SK-N-SH (cell line): ENCODE measurements at regions not wholly inside any gene's neighbourhood (a gene's known extent, or its start where the extent isn't known, plus 50 kb on each side); places are given as distances from the start of the nearest gene placed in this dataset.

Experiments used
- CTCF ChIA-PET: fragments of 300-600, 350-600 bp; formaldehyde crosslinking; extraction: SDS; loops from one replicate; lab custom pipeline; 2021; lab: Yijun Ruan, JAX
- POLR2A ChIA-PET: fragments of 350-600 bp; sonication (Branson Sonifier 250); formaldehyde crosslinking; extraction: SDS; loops from one replicate; lab custom pipeline; 2020; ENCODE audit warnings: antibody characterized with exemption, inconsistent platforms; lab: Yijun Ruan, JAX
- DNase-seq: peaks from one replicate; pipeline ENCODE4 v3.0.0; 2012
- H2AFZ ChIP-seq: fragments of 200-600 bp; sonication (generic); 2 replicates; pipeline ENCODE4 v1.8.1; 2016; ENCODE audit warnings: antibody characterized with exemption, mild to moderate bottlenecking, low read depth
- H3F3A ChIP-seq: fragments of 200-600 bp; sonication (generic); replicated peaks from 2 replicates; pipeline ENCODE3; 2016; ENCODE audit warnings: antibody characterized with exemption, mild to moderate bottlenecking; ENCODE audit not compliant: insufficient read depth
- H3K27ac ChIP-seq, 2 experiments: fragments of 200-500 bp in 1 of 2; fragments of 200-600 bp in 1 of 2; sonication (Bioruptor generic) in 1 of 2; sonication (generic), shearing (Covaris generic) in 1 of 2; 2 replicates each; pipeline versions ENCODE4 v1.5.1 to v1.6.1; 2014 to 2016; ENCODE audit warnings: low read depth in 2 of 2, inconsistent platforms in 1 of 2, low read length in 1 of 2, mild to moderate bottlenecking in 1 of 2, mixed read lengths in 1 of 2
- H3K27me3 ChIP-seq: fragments of 200-600 bp; sonication (generic), shearing (Covaris generic); 2 replicates; pipeline ENCODE4 v1.6.1; 2016; ENCODE audit warnings: mixed run types; ENCODE audit not compliant: insufficient read depth
- H3K36me3 ChIP-seq, 2 experiments: fragments of 200-500 bp in 1 of 2; fragments of 200-600 bp in 1 of 2; sonication (Bioruptor generic) in 1 of 2; sonication (generic) in 1 of 2; replicated peaks in 1 of 2; 2 replicates each; pipeline versions ENCODE3 to v1.5.1; 2014 to 2016; ENCODE audit warnings: low read length in 1 of 2, mild to moderate bottlenecking in 1 of 2; ENCODE audit not compliant: insufficient read depth in 2 of 2, control insufficient read depth in 1 of 2
- H3K4me1 ChIP-seq, 2 experiments: fragments of 200-500 bp in 1 of 2; fragments of 200-600 bp in 1 of 2; sonication (Bioruptor generic) in 1 of 2; sonication (generic), shearing (Covaris generic) in 1 of 2; 2 replicates each; pipeline versions ENCODE4 v1.5.1 to v1.6.1; 2014 to 2016; ENCODE audit warnings: low read depth in 1 of 2, low read length in 1 of 2, mixed run types in 1 of 2; ENCODE audit not compliant: insufficient read depth in 2 of 2, control insufficient read depth in 1 of 2
- H3K4me2 ChIP-seq: fragments of 200-600 bp; sonication (generic), shearing (Covaris generic); 2 replicates; pipeline ENCODE4 v1.6.1; 2017; ENCODE audit warnings: mixed run types
- H3K4me3 ChIP-seq, 2 experiments: fragments of 200-500 bp in 1 of 2; fragments of 200-600 bp in 1 of 2; sonication (Bioruptor generic) in 1 of 2; sonication (generic), shearing (Covaris generic) in 1 of 2; 2 replicates each; pipeline versions ENCODE4 v1.5.1 to v1.8.1; 2014 to 2016; ENCODE audit warnings: low read depth in 2 of 2, inconsistent platforms in 1 of 2, low read length in 1 of 2, mild to moderate bottlenecking in 1 of 2, mixed read lengths in 1 of 2, moderate library complexity in 1 of 2
- H3K79me2 ChIP-seq: fragments of 200-600 bp; sonication (generic); 2 replicates; pipeline ENCODE4 v1.8.1; 2017; ENCODE audit warnings: mild to moderate bottlenecking; ENCODE audit not compliant: insufficient read depth
- H3K9ac ChIP-seq: fragments of 200-600 bp; sonication (generic); 2 replicates; pipeline ENCODE4 v1.6.1; 2017; ENCODE audit warnings: mixed run types
- H3K9me2 ChIP-seq: fragments of 200-600 bp; sonication (generic); 2 replicates; pipeline ENCODE4 v1.6.1; 2017; ENCODE audit warnings: mixed run types
- H3K9me3 ChIP-seq: fragments of 200-600 bp; sonication (generic); 2 replicates; pipeline ENCODE4 v1.6.1; 2017; ENCODE audit warnings: mixed run types, mild to moderate bottlenecking, moderate library complexity
- H4K20me1 ChIP-seq: fragments of 200-600 bp; sonication (generic); 2 replicates; pipeline ENCODE4 v1.6.1; 2017; ENCODE audit warnings: mild to moderate bottlenecking, mixed run types; ENCODE audit not compliant: insufficient read depth
- CHD2 ChIP-seq: fragments of 150-350 bp; IDR thresholded peaks from 2 replicates; pipeline ENCODE4 v1.6.1; 2018; ENCODE audit warnings: low read length; ENCODE audit not compliant: partially characterized antibody
- ELF1 ChIP-seq: IDR thresholded peaks from 2 replicates; pipeline ENCODE4 v1.4.0; 2012
- EP300 ChIP-seq, 2 experiments: IDR thresholded peaks; 2 replicates each; pipeline versions ENCODE4 v1.4.0 to v1.6.1; 2012; ENCODE audit warnings: borderline replicate concordance in 1 of 2, low read depth in 1 of 2, low read length in 1 of 2
- FOXM1 ChIP-seq: IDR thresholded peaks from 2 replicates; pipeline ENCODE4 v1.4.0; 2012; ENCODE audit warnings: low read depth, mild to moderate bottlenecking
- JUND ChIP-seq: IDR thresholded peaks from 2 replicates; pipeline ENCODE4 v1.4.0; 2012
- NFIC ChIP-seq: IDR thresholded peaks from 2 replicates; pipeline ENCODE4 v1.4.0; 2012; ENCODE audit warnings: borderline replicate concordance
- RCOR1 ChIP-seq: fragments of 150-350 bp; IDR thresholded peaks from 2 replicates; pipeline ENCODE4 v1.6.1; 2017; ENCODE audit warnings: antibody characterized with exemption, low read length
- RFX5 ChIP-seq: IDR thresholded peaks from 2 replicates; pipeline ENCODE4 v1.6.1; 2012; ENCODE audit warnings: mild to moderate bottlenecking, improper control_type of control experiment, low read length
- RXRA ChIP-seq: IDR thresholded peaks from 2 replicates; pipeline ENCODE4 v1.4.0; 2012; ENCODE audit warnings: low read depth, mild to moderate bottlenecking, borderline replicate concordance
- SMC3 ChIP-seq: IDR thresholded peaks from 2 replicates; pipeline ENCODE4 v1.6.1; 2012; ENCODE audit warnings: low read depth, low read length, improper control_type of control experiment
- TAF1 ChIP-seq: IDR thresholded peaks from 2 replicates; pipeline ENCODE4 v1.6.1; 2012; ENCODE audit warnings: low read depth, mild to moderate bottlenecking, low read length, moderate library complexity, borderline replicate concordance
- YY1 ChIP-seq: IDR thresholded peaks from 2 replicates; pipeline ENCODE4 v1.4.0; 2012; ENCODE audit warnings: low read depth, mild to moderate bottlenecking
- WGBS: methylation state at CpG from one replicate; pipeline ENCODE4 v1.1.6; 2017; ENCODE audit warnings: low lambda C conversion rate; 5-methylcytosine and 5-hydroxymethylcytosine counted together
- TF ChIP-seq, protein P1 (sequence below): IDR thresholded peaks from 2 replicates; pipeline ENCODE4 v1.6.1; 2012; ENCODE audit warnings: mild to moderate bottlenecking, low read depth, low read length, moderate library complexity
- TF ChIP-seq, protein P2 (sequence below): fragments of 150-350 bp; IDR thresholded peaks from 2 replicates; pipeline ENCODE4 v1.6.1; 2016; ENCODE audit warnings: mild to moderate bottlenecking, low read depth, low read length
- TF ChIP-seq, protein P3 (sequence below): fragments of 200-600 bp; sonication (generic); IDR thresholded peaks from 2 replicates; pipeline ENCODE4 v1.6.1; 2017; ENCODE audit warnings: antibody characterized with exemption, mild to moderate bottlenecking, moderate library complexity
- TF ChIP-seq, protein P4 (sequence below): IDR thresholded peaks from 2 replicates; pipeline ENCODE4 v1.4.0; 2012; ENCODE audit warnings: low read depth, borderline replicate concordance
- TF ChIP-seq, protein P5 (sequence below): IDR thresholded peaks from 2 replicates; pipeline ENCODE4 v1.4.0; 2012; ENCODE audit warnings: low read depth, borderline replicate concordance
- TF ChIP-seq, protein P6 (sequence below): IDR thresholded peaks from 2 replicates; pipeline ENCODE4; 2012

DNA sequence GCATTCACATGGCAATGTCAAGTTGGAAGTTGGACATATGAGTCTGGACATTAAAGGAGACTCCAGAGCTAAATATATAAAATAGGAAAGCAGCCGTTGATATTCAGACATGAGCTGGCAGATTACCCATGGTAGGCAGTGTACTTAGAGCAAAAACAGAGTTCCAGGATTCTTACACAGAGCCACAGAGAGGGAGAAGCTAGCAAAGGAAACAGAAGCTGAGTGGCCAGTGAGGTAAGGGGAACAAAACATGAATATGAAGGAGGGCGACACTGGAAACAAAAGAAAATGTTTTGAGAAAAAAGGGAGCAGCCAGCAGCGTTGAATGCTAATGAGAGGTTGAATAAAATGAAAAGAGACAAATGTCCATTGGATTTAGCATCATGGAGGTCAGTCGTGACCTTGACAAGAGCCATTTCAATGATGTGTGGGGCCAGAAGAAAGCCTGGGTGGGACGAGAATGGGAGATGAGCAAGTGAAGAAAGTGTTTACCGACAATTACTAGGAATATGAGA lies 198.4 kb downstream of the POU4F1 start:
- Histone ChIP-seq H3K9me2 (no peaks in the 10 kb centered on the region), H4K20me1 (no peaks in the 10 kb centered on the region), H3K27ac (no peak overlapping the region), H3F3A (no peaks in the 10 kb centered on the region), H3K9ac (no peak overlapping the region), H3K4me1 (no peaks in the 10 kb centered on the region; a peak in 2 of 4 replicates), H3K4me3 (no peak overlapping the region), H3K4me2 (no peak overlapping the region), H3K27me3 (no peaks in the 10 kb centered on the region), H3K36me3 (no peaks in the 10 kb centered on the region), H3K9me3 (no peaks in the 10 kb centered on the region), H2AFZ (no peak overlapping the region), H3K79me2 (no peaks in the 10 kb centered on the region)
- TF ChIP-seq EP300 (IDR thresholded peaks at IDR 0.05; ENCODE audit: borderline replicate concordance in 1 of 2, low read depth in 1 of 2, low read length in 1 of 2) (no peak), SMC3 (no peak), ELF1 (no peak), RFX5 (no peak), CHD2 (no peak), FOXM1 (no peak), RCOR1 (no peak), TAF1 (no peak), YY1 (no peak), JUND (no peak), NFIC (no peak), RXRA (no peak)
- TF ChIP-seq, protein P1, sequence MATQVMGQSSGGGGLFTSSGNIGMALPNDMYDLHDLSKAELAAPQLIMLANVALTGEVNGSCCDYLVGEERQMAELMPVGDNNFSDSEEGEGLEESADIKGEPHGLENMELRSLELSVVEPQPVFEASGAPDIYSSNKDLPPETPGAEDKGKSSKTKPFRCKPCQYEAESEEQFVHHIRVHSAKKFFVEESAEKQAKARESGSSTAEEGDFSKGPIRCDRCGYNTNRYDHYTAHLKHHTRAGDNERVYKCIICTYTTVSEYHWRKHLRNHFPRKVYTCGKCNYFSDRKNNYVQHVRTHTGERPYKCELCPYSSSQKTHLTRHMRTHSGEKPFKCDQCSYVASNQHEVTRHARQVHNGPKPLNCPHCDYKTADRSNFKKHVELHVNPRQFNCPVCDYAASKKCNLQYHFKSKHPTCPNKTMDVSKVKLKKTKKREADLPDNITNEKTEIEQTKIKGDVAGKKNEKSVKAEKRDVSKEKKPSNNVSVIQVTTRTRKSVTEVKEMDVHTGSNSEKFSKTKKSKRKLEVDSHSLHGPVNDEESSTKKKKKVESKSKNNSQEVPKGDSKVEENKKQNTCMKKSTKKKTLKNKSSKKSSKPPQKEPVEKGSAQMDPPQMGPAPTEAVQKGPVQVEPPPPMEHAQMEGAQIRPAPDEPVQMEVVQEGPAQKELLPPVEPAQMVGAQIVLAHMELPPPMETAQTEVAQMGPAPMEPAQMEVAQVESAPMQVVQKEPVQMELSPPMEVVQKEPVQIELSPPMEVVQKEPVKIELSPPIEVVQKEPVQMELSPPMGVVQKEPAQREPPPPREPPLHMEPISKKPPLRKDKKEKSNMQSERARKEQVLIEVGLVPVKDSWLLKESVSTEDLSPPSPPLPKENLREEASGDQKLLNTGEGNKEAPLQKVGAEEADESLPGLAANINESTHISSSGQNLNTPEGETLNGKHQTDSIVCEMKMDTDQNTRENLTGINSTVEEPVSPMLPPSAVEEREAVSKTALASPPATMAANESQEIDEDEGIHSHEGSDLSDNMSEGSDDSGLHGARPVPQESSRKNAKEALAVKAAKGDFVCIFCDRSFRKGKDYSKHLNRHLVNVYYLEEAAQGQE, result no peak
- TF ChIP-seq, protein P2, sequence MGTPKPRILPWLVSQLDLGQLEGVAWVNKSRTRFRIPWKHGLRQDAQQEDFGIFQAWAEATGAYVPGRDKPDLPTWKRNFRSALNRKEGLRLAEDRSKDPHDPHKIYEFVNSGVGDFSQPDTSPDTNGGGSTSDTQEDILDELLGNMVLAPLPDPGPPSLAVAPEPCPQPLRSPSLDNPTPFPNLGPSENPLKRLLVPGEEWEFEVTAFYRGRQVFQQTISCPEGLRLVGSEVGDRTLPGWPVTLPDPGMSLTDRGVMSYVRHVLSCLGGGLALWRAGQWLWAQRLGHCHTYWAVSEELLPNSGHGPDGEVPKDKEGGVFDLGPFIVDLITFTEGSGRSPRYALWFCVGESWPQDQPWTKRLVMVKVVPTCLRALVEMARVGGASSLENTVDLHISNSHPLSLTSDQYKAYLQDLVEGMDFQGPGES, result no peak
- TF ChIP-seq, protein P3, sequence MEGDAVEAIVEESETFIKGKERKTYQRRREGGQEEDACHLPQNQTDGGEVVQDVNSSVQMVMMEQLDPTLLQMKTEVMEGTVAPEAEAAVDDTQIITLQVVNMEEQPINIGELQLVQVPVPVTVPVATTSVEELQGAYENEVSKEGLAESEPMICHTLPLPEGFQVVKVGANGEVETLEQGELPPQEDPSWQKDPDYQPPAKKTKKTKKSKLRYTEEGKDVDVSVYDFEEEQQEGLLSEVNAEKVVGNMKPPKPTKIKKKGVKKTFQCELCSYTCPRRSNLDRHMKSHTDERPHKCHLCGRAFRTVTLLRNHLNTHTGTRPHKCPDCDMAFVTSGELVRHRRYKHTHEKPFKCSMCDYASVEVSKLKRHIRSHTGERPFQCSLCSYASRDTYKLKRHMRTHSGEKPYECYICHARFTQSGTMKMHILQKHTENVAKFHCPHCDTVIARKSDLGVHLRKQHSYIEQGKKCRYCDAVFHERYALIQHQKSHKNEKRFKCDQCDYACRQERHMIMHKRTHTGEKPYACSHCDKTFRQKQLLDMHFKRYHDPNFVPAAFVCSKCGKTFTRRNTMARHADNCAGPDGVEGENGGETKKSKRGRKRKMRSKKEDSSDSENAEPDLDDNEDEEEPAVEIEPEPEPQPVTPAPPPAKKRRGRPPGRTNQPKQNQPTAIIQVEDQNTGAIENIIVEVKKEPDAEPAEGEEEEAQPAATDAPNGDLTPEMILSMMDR, result no peak
- TF ChIP-seq, protein P4, sequence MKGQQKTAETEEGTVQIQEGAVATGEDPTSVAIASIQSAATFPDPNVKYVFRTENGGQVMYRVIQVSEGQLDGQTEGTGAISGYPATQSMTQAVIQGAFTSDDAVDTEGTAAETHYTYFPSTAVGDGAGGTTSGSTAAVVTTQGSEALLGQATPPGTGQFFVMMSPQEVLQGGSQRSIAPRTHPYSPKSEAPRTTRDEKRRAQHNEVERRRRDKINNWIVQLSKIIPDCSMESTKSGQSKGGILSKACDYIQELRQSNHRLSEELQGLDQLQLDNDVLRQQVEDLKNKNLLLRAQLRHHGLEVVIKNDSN, result no peak
- TF ChIP-seq, protein P5, sequence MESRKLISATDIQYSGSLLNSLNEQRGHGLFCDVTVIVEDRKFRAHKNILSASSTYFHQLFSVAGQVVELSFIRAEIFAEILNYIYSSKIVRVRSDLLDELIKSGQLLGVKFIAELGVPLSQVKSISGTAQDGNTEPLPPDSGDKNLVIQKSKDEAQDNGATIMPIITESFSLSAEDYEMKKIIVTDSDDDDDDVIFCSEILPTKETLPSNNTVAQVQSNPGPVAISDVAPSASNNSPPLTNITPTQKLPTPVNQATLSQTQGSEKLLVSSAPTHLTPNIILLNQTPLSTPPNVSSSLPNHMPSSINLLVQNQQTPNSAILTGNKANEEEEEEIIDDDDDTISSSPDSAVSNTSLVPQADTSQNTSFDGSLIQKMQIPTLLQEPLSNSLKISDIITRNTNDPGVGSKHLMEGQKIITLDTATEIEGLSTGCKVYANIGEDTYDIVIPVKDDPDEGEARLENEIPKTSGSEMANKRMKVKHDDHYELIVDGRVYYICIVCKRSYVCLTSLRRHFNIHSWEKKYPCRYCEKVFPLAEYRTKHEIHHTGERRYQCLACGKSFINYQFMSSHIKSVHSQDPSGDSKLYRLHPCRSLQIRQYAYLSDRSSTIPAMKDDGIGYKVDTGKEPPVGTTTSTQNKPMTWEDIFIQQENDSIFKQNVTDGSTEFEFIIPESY, result no peak
- TF ChIP-seq, protein P6, sequence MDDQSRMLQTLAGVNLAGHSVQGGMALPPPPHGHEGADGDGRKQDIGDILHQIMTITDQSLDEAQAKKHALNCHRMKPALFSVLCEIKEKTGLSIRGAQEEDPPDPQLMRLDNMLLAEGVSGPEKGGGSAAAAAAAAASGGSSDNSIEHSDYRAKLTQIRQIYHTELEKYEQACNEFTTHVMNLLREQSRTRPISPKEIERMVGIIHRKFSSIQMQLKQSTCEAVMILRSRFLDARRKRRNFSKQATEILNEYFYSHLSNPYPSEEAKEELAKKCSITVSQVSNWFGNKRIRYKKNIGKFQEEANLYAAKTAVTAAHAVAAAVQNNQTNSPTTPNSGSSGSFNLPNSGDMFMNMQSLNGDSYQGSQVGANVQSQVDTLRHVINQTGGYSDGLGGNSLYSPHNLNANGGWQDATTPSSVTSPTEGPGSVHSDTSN, result no peak
- POLR2A ChIA-PET, result no interaction called here
- DNase-seq, result no peak
- CTCF ChIA-PET, result no interaction called here
- WGBS, result 29% methylated on average over 6 of the region's 6 CpGs
